ENCODE measurements at regions not wholly inside any gene's neighbourhood (a gene's known extent, or its start where the extent isn't known, plus 50 kb on each side); places are given as distances from the start of the nearest gene placed in this dataset.

DNA sequence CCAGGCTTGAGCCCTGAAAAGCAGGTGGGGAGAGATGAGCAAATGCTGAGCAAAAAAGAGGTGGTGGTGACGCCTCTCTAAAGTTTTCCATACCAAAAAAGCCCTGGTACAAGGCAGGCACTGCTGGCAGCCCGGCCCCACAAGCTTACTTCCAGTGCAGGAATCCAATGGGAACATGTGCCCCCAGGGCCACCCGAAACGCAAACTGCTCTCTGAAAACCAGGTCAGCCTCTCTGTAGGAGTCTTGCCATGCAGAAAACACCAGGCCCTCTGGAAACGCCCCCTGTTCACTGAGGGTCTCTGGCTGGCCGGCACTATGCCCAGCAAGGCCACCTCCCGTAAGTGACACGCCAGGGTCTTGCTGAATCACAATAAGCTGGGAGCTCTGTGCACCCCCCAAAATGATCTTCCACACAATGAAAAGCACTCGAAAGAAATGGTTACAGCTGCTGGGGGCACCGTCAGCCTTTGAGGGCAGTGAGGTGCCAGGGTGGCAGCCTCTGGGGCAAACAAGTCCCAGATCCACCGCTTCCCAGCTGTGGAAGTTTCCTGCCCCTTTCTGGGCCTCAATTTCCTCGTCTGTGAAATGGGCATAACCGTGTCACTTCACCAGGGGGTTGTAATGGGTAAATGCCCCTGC is 170.5 kb downstream of the TOMM20 start:
- TF ChIP-seq, protein P1, sequence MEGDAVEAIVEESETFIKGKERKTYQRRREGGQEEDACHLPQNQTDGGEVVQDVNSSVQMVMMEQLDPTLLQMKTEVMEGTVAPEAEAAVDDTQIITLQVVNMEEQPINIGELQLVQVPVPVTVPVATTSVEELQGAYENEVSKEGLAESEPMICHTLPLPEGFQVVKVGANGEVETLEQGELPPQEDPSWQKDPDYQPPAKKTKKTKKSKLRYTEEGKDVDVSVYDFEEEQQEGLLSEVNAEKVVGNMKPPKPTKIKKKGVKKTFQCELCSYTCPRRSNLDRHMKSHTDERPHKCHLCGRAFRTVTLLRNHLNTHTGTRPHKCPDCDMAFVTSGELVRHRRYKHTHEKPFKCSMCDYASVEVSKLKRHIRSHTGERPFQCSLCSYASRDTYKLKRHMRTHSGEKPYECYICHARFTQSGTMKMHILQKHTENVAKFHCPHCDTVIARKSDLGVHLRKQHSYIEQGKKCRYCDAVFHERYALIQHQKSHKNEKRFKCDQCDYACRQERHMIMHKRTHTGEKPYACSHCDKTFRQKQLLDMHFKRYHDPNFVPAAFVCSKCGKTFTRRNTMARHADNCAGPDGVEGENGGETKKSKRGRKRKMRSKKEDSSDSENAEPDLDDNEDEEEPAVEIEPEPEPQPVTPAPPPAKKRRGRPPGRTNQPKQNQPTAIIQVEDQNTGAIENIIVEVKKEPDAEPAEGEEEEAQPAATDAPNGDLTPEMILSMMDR (IDR thresholded peaks at IDR 0.05; ENCODE audit: poor library complexity, severe bottlenecking), result no peak
- TF ChIP-seq, protein P2, sequence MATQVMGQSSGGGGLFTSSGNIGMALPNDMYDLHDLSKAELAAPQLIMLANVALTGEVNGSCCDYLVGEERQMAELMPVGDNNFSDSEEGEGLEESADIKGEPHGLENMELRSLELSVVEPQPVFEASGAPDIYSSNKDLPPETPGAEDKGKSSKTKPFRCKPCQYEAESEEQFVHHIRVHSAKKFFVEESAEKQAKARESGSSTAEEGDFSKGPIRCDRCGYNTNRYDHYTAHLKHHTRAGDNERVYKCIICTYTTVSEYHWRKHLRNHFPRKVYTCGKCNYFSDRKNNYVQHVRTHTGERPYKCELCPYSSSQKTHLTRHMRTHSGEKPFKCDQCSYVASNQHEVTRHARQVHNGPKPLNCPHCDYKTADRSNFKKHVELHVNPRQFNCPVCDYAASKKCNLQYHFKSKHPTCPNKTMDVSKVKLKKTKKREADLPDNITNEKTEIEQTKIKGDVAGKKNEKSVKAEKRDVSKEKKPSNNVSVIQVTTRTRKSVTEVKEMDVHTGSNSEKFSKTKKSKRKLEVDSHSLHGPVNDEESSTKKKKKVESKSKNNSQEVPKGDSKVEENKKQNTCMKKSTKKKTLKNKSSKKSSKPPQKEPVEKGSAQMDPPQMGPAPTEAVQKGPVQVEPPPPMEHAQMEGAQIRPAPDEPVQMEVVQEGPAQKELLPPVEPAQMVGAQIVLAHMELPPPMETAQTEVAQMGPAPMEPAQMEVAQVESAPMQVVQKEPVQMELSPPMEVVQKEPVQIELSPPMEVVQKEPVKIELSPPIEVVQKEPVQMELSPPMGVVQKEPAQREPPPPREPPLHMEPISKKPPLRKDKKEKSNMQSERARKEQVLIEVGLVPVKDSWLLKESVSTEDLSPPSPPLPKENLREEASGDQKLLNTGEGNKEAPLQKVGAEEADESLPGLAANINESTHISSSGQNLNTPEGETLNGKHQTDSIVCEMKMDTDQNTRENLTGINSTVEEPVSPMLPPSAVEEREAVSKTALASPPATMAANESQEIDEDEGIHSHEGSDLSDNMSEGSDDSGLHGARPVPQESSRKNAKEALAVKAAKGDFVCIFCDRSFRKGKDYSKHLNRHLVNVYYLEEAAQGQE (IDR thresholded peaks at IDR 0.05; ENCODE audit: borderline replicate concordance), result no peak

All from neural cell (in vitro differentiated cells).